COLO668 (cell line): ENCODE measurements at regions not wholly inside any gene's neighbourhood (a gene's known extent, or its start where the extent isn't known, plus 50 kb on each side); places are given as distances from the start of the nearest gene placed in this dataset.
"Not testable (repeated sequence)": the region's sequence is repeated elsewhere in the genome, so short reads cannot be mapped to it uniquely, and the experiment has no call there.

Source experiments
- DNase-seq: peaks from one replicate; lab custom pipeline; 2025; ENCODE audit not compliant: unreplicated experiment; lab: John Stamatoyannopoulos, UW

DNA sequence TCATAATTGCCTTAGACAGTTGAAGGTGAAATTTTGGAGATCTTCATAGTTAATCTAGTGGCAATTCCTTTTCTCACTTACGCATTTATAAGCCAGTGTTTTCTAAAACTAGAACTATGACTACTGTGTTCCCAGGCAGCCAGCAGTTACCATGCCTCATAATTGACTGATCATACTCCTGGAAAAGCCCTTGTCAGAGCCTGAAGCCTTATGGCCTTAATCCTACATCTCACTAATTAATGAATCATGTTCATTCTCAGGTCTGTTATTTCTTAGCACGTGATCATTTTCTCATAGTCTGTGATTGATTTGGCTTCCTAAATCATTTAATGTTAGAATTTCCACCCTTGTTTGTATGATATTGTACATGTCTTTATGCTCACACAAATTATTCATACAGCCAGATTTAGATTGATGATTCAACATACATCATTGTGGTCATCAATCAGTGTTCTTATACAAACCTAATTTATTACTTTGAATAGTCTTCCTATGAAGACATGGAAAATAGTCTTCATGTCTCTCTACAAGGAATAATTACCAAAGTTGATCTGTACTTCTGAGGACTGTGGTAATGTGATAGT lies 132.6 kb upstream of the ASCC3 start:
- DNase-seq, result no peak

- DNase-seq, result no peak
These were observed 134.4 kb upstream of the ASCC3 start for GRCh38 chr6:101015541-101015940.

DNA sequence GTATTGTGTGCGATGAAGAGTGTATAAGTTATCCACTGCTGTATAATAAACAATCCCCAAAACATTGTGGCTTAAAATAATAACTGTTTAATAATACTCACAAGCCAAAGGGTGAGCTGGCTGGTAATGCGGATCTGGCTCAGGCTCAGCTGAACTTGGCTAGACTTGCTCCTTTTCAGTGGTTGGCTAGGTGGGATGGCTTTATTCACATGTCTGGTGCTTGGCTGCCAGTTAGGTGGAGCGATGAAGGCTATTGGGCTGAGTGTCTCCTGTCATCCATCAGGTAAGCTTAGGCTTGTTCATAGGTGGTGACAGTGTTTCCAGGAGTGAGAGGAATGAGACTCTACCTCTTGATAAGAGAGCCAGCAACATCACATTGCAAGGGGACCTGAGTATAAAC lies 135.0 kb upstream of the ASCC3 start:
- DNase-seq, result no peak

DNA sequence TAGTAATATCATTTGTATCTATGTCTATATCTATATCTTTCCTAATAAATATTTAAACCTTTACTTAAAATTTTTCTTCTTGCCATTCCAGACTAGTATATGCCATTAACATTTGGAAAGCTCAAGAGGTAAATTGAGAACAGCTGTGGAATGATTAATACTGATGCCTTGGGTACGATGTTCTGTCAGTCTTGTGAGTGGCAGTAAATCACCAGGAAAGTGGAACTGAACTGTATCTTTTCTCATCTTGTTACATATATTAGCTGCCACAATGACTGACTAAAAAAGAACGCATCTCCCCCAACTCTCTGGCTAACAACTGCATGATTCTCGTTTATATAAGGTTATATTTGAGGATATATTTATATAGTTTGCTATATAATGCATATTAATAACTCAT lies 137.0 kb upstream of the ASCC3 start:
- DNase-seq, result no peak

- no peak for DNase-seq
These were observed 140.4 kb upstream of the ASCC3 start for GRCh38 chr6:101021504-101021903.

DNA sequence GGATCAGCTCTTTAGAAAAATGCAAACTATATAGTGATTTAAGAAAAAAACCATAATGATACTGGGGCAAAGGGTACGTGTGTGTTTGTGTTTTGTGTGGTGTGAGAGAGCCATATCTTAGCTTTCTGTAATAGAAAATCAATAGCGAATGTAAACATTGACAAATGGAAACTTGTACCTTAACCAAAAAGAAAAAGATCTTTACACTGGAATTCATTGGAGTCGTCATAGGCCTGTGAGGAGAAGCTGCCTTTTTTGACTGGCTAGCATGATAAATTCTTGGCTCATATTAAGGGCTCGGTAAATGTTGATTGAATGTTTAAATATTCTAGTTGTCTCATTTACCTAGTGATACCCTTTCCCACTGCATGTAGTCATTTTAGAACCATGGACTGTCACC lies 161.8 kb upstream of the ASCC3 start:
- no peak for DNase-seq

DNA sequence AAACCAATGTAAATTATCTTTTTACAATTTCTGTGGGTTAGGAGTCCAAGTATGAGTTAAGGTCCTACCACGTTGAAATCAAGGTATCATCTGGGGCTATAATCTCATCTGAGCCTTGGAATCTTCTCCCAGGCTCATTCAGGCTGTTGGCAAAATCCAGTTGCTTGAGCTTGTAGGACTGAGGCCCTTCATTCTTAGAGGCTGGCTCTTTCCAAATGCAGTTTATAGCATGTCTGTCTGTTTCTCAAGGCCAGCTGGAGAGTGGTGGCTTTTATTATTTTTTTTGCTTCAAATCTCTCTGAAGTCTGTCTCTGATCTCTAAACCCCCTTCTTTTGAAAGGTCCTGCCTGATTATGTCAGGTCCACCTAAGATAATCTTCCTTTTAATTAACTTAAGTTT lies 177.2 kb upstream of the ASCC3 start:
- DNase-seq, result no peak

GRCh38 chr6:101066481-101066880 lies 185.4 kb upstream of the ASCC3 start:
- no peak for DNase-seq

GRCh38 chr6:101069191-101069795 lies 188.2 kb upstream of the ASCC3 start:
- no peak for DNase-seq

GRCh38 chr6:101070044-101070608 lies 189.0 kb upstream of the ASCC3 start:
- DNase-seq, result no peak

- DNase-seq, result no peak
These were observed 196.2 kb upstream of the ASCC3 start for GRCh38 chr6:101077344-101077743.

DNA sequence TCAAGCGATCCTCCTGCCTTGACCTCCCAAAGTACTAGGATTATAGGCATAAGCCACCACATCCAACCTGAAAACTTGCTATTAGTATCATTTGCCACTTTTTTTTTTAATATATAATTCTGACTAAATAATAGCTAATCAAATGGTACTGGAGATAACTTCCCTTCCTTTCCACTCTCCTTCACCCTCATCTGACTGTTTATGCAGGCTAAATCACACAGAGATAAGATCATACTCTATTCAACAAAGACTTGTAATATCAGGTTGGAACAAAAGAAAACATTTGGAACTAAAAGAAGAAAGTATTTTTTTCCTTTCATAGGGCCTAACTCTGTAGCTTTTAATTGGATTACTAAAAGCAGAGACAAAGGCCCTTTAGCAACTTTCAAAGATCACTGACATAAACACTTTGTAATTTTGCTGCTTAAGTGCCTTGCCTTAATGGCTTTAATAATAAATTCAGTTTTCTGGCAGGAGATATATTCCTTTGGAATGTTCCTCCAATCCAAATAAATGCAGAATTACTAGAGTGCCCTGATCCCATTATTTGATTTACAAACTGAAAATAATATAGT lies 198.7 kb upstream of the ASCC3 start:
- no peak for DNase-seq

DNA sequence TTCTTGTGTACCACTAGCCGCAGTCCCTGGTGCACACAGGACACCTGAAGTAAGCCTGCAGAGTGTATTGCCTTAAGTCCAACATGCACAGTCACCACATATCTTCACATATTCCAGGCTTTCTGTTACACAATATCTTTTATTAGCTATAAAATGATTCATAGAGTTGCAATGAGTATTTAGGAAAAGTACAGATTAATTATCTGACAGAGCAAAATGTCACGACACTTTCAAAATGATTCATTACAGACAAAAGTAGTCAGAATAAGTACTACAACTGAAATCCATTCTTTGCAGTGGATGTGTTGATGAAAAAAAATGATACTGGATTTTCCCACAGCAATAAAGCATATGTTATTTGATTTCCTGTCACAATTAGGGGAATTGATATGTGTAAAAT lies 199.5 kb upstream of the ASCC3 start:
- no peak for DNase-seq

GRCh38 chr6:101083533-101084175 lies 202.5 kb upstream of the ASCC3 start:
- DNase-seq, result no peak

DNA sequence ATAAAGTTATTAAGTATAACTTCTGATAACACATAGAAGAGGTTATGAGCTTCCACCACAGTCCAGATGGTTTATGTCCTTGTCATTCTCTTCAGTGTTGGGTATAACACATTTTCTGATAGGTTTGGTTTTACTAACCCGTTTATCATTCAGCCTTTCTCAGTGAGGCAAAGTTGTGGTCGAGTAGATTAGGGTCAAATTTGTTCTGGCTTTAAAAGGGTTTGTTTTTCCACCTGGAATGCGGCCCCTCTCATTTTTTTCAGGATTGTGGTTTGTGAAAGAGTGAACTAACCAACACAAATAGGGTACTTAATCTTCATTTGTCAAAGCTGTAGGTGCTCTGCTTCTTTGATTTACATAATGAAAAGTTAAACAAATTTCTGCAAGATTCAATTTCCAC lies 204.2 kb upstream of the ASCC3 start:
- no peak for DNase-seq

- DNase-seq, result no peak
These were observed 205.3 kb upstream of the ASCC3 start for GRCh38 chr6:101086473-101086872.

DNA sequence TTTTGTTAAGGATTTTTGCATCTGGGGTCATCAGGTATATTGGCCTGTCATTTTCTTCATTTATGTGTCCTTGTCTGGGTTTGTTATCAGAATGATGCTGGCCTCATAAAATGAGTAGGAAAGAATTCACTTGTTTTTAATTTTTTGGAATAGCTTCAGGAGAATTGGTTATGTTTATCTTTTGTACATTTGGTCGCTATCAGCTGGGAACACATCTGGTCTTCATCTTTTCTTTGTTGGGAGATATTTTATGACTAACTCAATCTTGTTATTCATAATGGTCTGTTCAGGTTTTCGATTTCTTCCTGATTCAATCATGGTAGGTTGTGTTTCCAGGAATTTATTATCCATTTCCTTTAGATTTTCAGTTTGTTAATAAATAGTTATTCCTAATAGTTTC lies 207.5 kb upstream of the ASCC3 start:
- no peak for DNase-seq

GRCh38 chr6:101089640-101090039 lies 208.5 kb upstream of the ASCC3 start:
- DNase-seq, result no peak

DNA sequence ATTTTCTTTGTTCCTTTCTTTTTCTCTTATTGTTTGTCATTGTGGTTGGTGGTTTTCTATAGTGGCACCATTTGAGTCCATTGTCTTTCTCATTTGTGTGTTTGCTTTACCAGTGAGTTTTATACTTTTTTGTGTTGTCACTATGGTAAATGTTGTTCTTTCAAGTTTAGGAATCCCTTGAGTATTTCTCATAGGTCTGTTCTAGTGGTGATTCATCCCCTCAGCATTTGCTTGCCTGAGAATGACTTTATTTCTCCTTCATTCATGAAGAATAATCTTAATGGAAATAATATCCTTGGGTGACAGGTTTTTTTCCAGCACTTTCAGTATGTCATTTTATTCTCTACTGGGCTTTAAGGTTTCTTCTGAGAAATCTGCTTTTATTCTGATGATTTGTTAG lies 209.2 kb upstream of the ASCC3 start:
- DNase-seq, result no peak

DNA sequence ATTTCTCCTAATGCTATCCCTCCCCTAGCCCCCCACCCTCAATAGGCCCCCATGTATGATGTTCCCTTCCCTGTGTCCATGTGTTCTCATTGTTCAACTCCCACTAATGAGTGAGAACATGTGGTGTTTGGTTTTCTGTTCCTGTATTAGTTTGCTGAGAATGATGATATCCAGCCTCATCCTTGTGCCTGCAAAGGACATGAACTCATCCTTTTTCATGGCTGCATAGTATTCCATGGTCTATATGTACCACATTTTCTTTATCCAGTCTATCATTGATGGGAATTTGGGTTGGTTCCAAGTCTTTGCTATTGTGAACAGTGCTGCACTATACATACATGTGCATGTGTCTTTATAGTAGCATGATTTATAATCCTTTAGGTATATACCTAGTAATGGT lies 217.5 kb upstream of the ASCC3 start:
- DNase-seq, result not testable (repeated sequence)

- no peak for DNase-seq
These were observed 221.6 kb upstream of the ASCC3 start for GRCh38 chr6:101102702-101103101.

- DNase-seq, result no peak
These were observed 227.2 kb upstream of the ASCC3 start for GRCh38 chr6:101108286-101108685.
